HEK293 (cell line): ENCODE measurements at regions not wholly inside any gene's neighbourhood (a gene's known extent, or its start where the extent isn't known, plus 50 kb on each side); places are given as distances from the start of the nearest gene placed in this dataset.

Experiments
- CTCF ChIA-PET: fragments of 350-600 bp; formaldehyde crosslinking; extraction: SDS; loops from one replicate; lab custom pipeline; 2021; ENCODE audit warnings: antibody characterized with exemption; lab: Yijun Ruan, JAX
- POLR2A ChIA-PET: fragments of 300-600 bp; formaldehyde crosslinking; extraction: SDS; loops from one replicate; lab custom pipeline; 2020; ENCODE audit warnings: antibody characterized with exemption, inconsistent platforms; lab: Yijun Ruan, JAX
- H3K27ac ChIP-seq: fragments of 200-500 bp; sonication (Bioruptor generic); 2 replicates; pipeline ENCODE4 v1.5.1; 2014; ENCODE audit warnings: low read depth, low read length, control low read depth, inconsistent platforms; ENCODE audit errors: extremely low read depth
- H3K36me3 ChIP-seq, 2 experiments: fragments of 200-500 bp in 1 of 2; sonication (Bioruptor generic) in 1 of 2; 1 replicate in 1 of 2; 2 replicates in 1 of 2; pipeline ENCODE4 v1.5.1; 2014 to 2017; ENCODE audit warnings: inconsistent platforms in 2 of 2, low read length in 2 of 2; ENCODE audit not compliant: control insufficient read depth in 2 of 2, insufficient read depth in 1 of 2
- H3K4me1 ChIP-seq: fragments of 200-500 bp; sonication (Bioruptor generic); 2 replicates; pipeline ENCODE4 v1.5.1; 2014; ENCODE audit warnings: mild to moderate bottlenecking, low read length, inconsistent platforms; ENCODE audit not compliant: control insufficient read depth, insufficient read depth
- H3K4me3 ChIP-seq: 2 replicates; pipeline ENCODE4 v1.5.1; 2011; ENCODE audit warnings: low read depth, mild to moderate bottlenecking, control low read depth, low read length, moderate library complexity
- H3K9me3 ChIP-seq: fragments of 200-500 bp; sonication (Bioruptor generic); 2 replicates; pipeline ENCODE4 v1.5.1; 2014; ENCODE audit warnings: low read depth, low read length, inconsistent platforms; ENCODE audit not compliant: control insufficient read depth, insufficient read depth
- BCL11A ChIP-seq: fragments of 450-650 bp; formaldehyde crosslinking; IDR thresholded peaks from 2 replicates; pipeline ENCODE4 v1.5.1; 2016; ENCODE audit warnings: low read depth, missing biosample characterization, missing genetic modification characterization
- GFI1B ChIP-seq: fragments of 450-650 bp; formaldehyde crosslinking; IDR thresholded peaks from 2 replicates; pipeline ENCODE4 v1.5.1; 2016; ENCODE audit warnings: missing biosample characterization, missing genetic modification characterization
- PRDM6 ChIP-seq: fragments of 450-650 bp; formaldehyde crosslinking; IDR thresholded peaks from 2 replicates; pipeline ENCODE4 v1.5.1; 2017; ENCODE audit warnings: missing biosample characterization, missing genetic modification characterization
- SALL2 ChIP-seq: fragments of 450-650 bp; formaldehyde crosslinking; IDR thresholded peaks from 2 replicates; pipeline ENCODE4 v1.5.0; 2017; ENCODE audit warnings: missing biosample characterization, mild to moderate bottlenecking, missing genetic modification characterization, borderline replicate concordance
- WT1 ChIP-seq: fragments of 450-650 bp; formaldehyde crosslinking; IDR thresholded peaks from 2 replicates; pipeline ENCODE4 v1.5.1; 2016; ENCODE audit warnings: missing biosample characterization, missing genetic modification characterization
- YY1 ChIP-seq: fragments of 450-650 bp; formaldehyde crosslinking; IDR thresholded peaks from 2 replicates; pipeline ENCODE4 v1.5.1; 2018; ENCODE audit warnings: missing biosample characterization, missing genetic modification characterization
- ZNF132 ChIP-seq: fragments of 450-650 bp; formaldehyde crosslinking; IDR thresholded peaks from 2 replicates; pipeline ENCODE4 v1.5.1; 2017; ENCODE audit warnings: missing biosample characterization, missing genetic modification characterization, borderline replicate concordance
- ZNF174 ChIP-seq: fragments of 450-650 bp; formaldehyde crosslinking; IDR thresholded peaks from 2 replicates; pipeline ENCODE4 v1.5.0; 2017; ENCODE audit warnings: missing biosample characterization, mild to moderate bottlenecking, missing genetic modification characterization
- ZNF211 ChIP-seq: fragments of 450-650 bp; formaldehyde crosslinking; IDR thresholded peaks from 2 replicates; pipeline ENCODE4 v1.5.1; 2016; ENCODE audit warnings: low read depth, missing biosample characterization, missing genetic modification characterization
- ZNF449 ChIP-seq: fragments of 450-650 bp; formaldehyde crosslinking; IDR thresholded peaks from 2 replicates; pipeline ENCODE4 v1.5.1; 2017; ENCODE audit warnings: missing biosample characterization, mild to moderate bottlenecking, missing genetic modification characterization, moderate library complexity
- ZNF571 ChIP-seq: fragments of 450-650 bp; formaldehyde crosslinking; IDR thresholded peaks from 2 replicates; pipeline ENCODE4 v1.5.0; 2017; ENCODE audit warnings: missing biosample characterization, missing genetic modification characterization
- ZNF596 ChIP-seq: fragments of 450-650 bp; IDR thresholded peaks from 2 replicates; pipeline ENCODE4 v1.5.0; 2018; ENCODE audit warnings: missing biosample characterization, mild to moderate bottlenecking, missing genetic modification characterization, moderate library complexity
- ZNF621 ChIP-seq: fragments of 450-650 bp; formaldehyde crosslinking; IDR thresholded peaks from 2 replicates; pipeline ENCODE4 v1.5.1; 2017; ENCODE audit warnings: missing biosample characterization, missing genetic modification characterization
- ZNF623 ChIP-seq: fragments of 450-650 bp; formaldehyde crosslinking; IDR thresholded peaks from 2 replicates; pipeline ENCODE4 v1.5.1; 2016; ENCODE audit warnings: missing biosample characterization, missing genetic modification characterization
- ZNF707 ChIP-seq: fragments of 450-650 bp; formaldehyde crosslinking; IDR thresholded peaks from 2 replicates; pipeline ENCODE4 v1.5.1; 2016; ENCODE audit warnings: missing biosample characterization, missing genetic modification characterization
- ZNF791 ChIP-seq: fragments of 450-650 bp; formaldehyde crosslinking; IDR thresholded peaks from 2 replicates; pipeline ENCODE4 v1.5.1; 2016; ENCODE audit warnings: missing biosample characterization, missing genetic modification characterization
- TF ChIP-seq, protein P1 (sequence below): fragments of 450-650 bp; formaldehyde crosslinking; optimal IDR thresholded peaks from 2 replicates; pipeline ENCODE3; 2016; ENCODE audit warnings: missing biosample characterization, mild to moderate bottlenecking, missing genetic modification characterization
- TF ChIP-seq, protein P2 (sequence below): fragments of 450-650 bp; formaldehyde crosslinking; IDR thresholded peaks from 2 replicates; pipeline ENCODE4 v1.5.1; 2016; ENCODE audit warnings: missing biosample characterization, missing genetic modification characterization, low read depth
- TF ChIP-seq, protein P3 (sequence below): IDR thresholded peaks from 2 replicates; pipeline ENCODE4 v1.6.1; 2011; ENCODE audit warnings: mild to moderate bottlenecking, low read depth, low read length, borderline replicate concordance

DNA sequence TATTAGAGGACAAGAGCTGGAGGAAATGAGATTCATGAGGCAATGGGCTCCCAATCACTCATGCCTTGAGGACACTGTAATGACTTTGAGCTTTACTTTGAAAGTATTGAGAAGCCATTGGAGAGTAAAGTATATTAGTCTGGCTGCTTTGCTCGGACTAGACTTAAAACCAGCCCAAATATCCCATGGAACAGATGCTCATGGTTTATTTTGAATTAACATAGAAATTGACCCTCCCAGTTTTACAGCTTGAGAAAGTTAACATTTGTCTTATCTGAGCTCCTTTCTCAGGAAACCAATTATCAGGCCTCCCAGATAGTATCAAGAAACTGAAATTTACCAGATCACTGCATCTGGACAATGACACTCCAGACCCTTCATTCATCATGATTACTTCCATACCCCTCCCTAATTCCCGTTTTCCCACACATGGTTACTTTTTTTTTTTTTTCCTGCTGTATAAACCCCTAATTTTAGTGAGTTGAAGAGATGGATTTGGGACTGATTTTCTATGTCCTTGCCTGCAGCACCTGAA is 270.8 kb upstream of the SMIM30 start:
- no peak overlapping the region for H3K4me3 ChIP-seq
- H3K4me1 ChIP-seq, result no peaks in the 10 kb centered on the region
- POLR2A ChIA-PET, result no interaction called here
- H3K9me3 ChIP-seq, result no peaks in the 10 kb centered on the region
- TF ChIP-seq ZNF449 (tag by site-specific recombination), result no peak
- no peak for TF ChIP-seq WT1 (tag by site-specific recombination)
- TF ChIP-seq, protein P1, sequence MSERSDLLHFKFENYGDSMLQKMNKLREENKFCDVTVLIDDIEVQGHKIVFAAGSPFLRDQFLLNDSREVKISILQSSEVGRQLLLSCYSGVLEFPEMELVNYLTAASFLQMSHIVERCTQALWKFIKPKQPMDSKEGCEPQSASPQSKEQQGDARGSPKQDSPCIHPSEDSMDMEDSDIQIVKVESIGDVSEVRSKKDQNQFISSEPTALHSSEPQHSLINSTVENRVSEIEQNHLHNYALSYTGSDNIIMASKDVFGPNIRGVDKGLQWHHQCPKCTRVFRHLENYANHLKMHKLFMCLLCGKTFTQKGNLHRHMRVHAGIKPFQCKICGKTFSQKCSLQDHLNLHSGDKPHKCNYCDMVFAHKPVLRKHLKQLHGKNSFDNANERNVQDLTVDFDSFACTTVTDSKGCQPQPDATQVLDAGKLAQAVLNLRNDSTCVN (tag by site-specific recombination), result no peak
- no peak for TF ChIP-seq ZNF571
- H3K27ac ChIP-seq, result no peak overlapping the region
- CTCF ChIA-PET, result no interaction called here
- H3K36me3 ChIP-seq, result no peaks in the 10 kb centered on the region

DNA sequence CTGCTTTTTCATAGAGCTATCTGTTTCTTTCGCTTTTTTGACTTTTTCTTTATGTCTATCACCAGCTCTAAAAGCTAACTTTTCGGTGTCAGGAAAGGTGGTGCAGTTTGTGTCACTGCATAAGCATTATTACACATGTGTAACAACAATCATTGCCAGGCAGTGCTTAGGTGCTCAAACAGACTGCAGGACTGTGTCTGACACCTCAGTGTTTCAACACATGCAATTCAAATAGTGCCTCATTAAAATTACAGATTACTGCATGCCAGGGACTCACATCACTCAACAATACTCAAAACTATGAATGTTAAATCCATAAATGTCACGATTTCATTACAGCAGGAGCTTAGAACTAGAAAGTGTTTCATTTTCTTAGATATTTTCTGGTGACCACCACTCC is 265.3 kb upstream of the SMIM30 start:
- no peaks in the 10 kb centered on the region for H3K4me1 ChIP-seq
- no peak for TF ChIP-seq ZNF623 (tag by site-specific recombination)
- TF ChIP-seq, protein P2, sequence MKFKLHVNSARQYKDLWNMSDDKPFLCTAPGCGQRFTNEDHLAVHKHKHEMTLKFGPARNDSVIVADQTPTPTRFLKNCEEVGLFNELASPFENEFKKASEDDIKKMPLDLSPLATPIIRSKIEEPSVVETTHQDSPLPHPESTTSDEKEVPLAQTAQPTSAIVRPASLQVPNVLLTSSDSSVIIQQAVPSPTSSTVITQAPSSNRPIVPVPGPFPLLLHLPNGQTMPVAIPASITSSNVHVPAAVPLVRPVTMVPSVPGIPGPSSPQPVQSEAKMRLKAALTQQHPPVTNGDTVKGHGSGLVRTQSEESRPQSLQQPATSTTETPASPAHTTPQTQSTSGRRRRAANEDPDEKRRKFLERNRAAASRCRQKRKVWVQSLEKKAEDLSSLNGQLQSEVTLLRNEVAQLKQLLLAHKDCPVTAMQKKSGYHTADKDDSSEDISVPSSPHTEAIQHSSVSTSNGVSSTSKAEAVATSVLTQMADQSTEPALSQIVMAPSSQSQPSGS (tag by site-specific recombination), result no peak
- no peak for TF ChIP-seq ZNF621 (tag by site-specific recombination)
- no peak for TF ChIP-seq ZNF174 (tag by site-specific recombination)
- no peak for TF ChIP-seq ZNF791 (tag by site-specific recombination)
- TF ChIP-seq ZNF707, result no peak
- no peak for TF ChIP-seq ZNF596 (tag by site-specific recombination)
- TF ChIP-seq, protein P3, sequence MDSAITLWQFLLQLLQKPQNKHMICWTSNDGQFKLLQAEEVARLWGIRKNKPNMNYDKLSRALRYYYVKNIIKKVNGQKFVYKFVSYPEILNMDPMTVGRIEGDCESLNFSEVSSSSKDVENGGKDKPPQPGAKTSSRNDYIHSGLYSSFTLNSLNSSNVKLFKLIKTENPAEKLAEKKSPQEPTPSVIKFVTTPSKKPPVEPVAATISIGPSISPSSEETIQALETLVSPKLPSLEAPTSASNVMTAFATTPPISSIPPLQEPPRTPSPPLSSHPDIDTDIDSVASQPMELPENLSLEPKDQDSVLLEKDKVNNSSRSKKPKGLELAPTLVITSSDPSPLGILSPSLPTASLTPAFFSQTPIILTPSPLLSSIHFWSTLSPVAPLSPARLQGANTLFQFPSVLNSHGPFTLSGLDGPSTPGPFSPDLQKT, result no peak
- TF ChIP-seq ZNF132, result no peak
- TF ChIP-seq GFI1B, result no peak
- no peak for TF ChIP-seq PRDM6
- no peak for TF ChIP-seq ZNF211 (tag by site-specific recombination)
- no peak for TF ChIP-seq SALL2 (tag by site-specific recombination)
- TF ChIP-seq BCL11A (tag by site-specific recombination), result no peak
- no peak for TF ChIP-seq YY1 (tag by site-specific recombination)
- TF ChIP-seq, all 188 proteins: peak for 0
- H3K9me3 ChIP-seq, result no peaks in the 10 kb centered on the region
- ChIA-PET CTCF (no interaction called here), POLR2A (no interaction called here)
- no peaks in the 10 kb centered on the region for H3K36me3 ChIP-seq
- no peak overlapping the region for H3K27ac ChIP-seq
- H3K4me3 ChIP-seq, result no peak overlapping the region
